Thyroid gland (tissue), 4 donors: ENCODE measurements at regions not wholly inside any gene's neighbourhood (a gene's known extent, or its start where the extent isn't known, plus 50 kb on each side); places are given as distances from the start of the nearest gene placed in this dataset.
"Not testable (repeated sequence)": the region's sequence is repeated elsewhere in the genome, so short reads cannot be mapped to it uniquely, and the experiment has no call there.

ENCODE experiments used
- DNase-seq, 2 donors: peaks; one replicate each; pipeline ENCODE4 v3.0.0-alpha.2; 2019
- H3K27ac ChIP-seq, 3 donors: fragments of 200-600 bp; sonication (generic); 1 replicate in 2 of 3; 2 replicates in 1 of 3; pipeline ENCODE4 v1.5.1; 2016 to 2019; ENCODE audit warnings: mild to moderate bottlenecking in 1 of 3, moderate library complexity in 1 of 3
- H3K27me3 ChIP-seq: fragments of 200-600 bp; sonication (generic); one replicate; pipeline ENCODE4 v1.5.1; 2019
- H3K36me3 ChIP-seq, 2 donors: fragments of 200-600 bp; sonication (generic); one replicate each; pipeline ENCODE4 v1.5.1; 2016 to 2019
- H3K4me1 ChIP-seq, 2 donors: fragments of 200-600 bp; sonication (generic); one replicate each; pipeline ENCODE4 v1.5.1; 2017 to 2019
- H3K4me3 ChIP-seq, 3 donors: fragments of 200-600 bp; sonication (generic); replicated peaks in 1 of 3; 1 replicate in 2 of 3; 2 replicates in 1 of 3; pipeline ENCODE4 v1.5.1; 2016; ENCODE audit warnings: mild to moderate bottlenecking in 1 of 3
- H3K9me3 ChIP-seq: fragments of 200-600 bp; sonication (generic); one replicate; pipeline ENCODE4 v1.5.1; 2017
- POLR2A ChIP-seq, 2 donors: fragments of 450-650 bp; IDR thresholded peaks; one replicate each; pipeline ENCODE4 v1.6.1; 2017; ENCODE audit warnings: antibody characterized with exemption in 2 of 2, mild to moderate bottlenecking in 2 of 2, moderate library complexity in 1 of 2
- WGBS, 2 donors: methylation state at CpG; one replicate each; pipeline ENCODE4 v1.1.5; 2017; 5-methylcytosine and 5-hydroxymethylcytosine counted together
- intact Hi-C: fragments of 100-400 bp; cut with DNase I; formaldehyde crosslinking; loops from one replicate; pipeline ENCODE4 v1.15.1; 2023
- TF ChIP-seq, protein P1 (sequence below), 6 experiments: fragments of 200-600 bp in 3 of 6; fragments of 450-650 bp in 3 of 6; sonication (generic) in 3 of 6; IDR thresholded peaks; one replicate each; pipeline ENCODE4 v1.5.1; 2016 to 2019; ENCODE audit warnings: antibody characterized with exemption in 6 of 6, mild to moderate bottlenecking in 2 of 6, inconsistent platforms in 1 of 6, moderate library complexity in 1 of 6

DNA sequence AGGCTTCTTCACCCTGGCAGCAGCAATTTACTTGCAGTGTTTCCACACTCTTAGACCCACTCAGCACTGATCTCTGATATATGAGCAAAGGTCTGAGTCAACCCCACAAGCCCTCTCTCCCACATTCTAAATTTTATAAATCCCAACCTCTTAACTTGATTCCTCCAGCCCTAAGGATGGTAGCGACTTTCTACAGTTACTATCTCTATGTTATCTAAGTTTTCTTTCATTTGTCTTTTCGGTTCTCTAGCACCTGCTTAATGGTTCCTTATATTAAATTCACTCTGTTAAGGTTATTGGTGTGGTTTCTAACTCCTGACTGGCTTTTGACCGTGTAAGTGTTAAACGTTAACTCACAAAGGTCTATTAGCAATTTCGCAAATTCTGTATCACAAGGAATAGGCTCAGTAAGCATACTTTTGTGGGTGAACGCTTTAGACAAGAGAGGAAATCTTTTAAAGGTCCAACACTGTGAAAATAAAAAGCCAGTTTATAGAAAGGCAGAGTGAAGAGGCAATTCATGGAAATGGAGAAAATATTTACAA, 99.3 kb downstream of the DLEU7 start:
- Histone ChIP-seq H3K27me3 (no peaks in the 10 kb centered on the region), H3K9me3 (no peaks in the 10 kb centered on the region), H3K4me3 (no peak overlapping the region), H3K4me1 (no peaks in the 10 kb centered on the region), H3K27ac (no peak overlapping the region), H3K36me3 (no peaks in the 10 kb centered on the region)
- TF ChIP-seq POLR2A (IDR thresholded peaks at IDR 0.05) = no peak
- TF ChIP-seq, protein P1, sequence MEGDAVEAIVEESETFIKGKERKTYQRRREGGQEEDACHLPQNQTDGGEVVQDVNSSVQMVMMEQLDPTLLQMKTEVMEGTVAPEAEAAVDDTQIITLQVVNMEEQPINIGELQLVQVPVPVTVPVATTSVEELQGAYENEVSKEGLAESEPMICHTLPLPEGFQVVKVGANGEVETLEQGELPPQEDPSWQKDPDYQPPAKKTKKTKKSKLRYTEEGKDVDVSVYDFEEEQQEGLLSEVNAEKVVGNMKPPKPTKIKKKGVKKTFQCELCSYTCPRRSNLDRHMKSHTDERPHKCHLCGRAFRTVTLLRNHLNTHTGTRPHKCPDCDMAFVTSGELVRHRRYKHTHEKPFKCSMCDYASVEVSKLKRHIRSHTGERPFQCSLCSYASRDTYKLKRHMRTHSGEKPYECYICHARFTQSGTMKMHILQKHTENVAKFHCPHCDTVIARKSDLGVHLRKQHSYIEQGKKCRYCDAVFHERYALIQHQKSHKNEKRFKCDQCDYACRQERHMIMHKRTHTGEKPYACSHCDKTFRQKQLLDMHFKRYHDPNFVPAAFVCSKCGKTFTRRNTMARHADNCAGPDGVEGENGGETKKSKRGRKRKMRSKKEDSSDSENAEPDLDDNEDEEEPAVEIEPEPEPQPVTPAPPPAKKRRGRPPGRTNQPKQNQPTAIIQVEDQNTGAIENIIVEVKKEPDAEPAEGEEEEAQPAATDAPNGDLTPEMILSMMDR (IDR thresholded peaks at IDR 0.05) = no peak
- DNase-seq = no peak
- 92% methylated on average over 6 of the region's 6 CpGs for WGBS, 2 donors
- intact Hi-C loops = no loop called here

DNA sequence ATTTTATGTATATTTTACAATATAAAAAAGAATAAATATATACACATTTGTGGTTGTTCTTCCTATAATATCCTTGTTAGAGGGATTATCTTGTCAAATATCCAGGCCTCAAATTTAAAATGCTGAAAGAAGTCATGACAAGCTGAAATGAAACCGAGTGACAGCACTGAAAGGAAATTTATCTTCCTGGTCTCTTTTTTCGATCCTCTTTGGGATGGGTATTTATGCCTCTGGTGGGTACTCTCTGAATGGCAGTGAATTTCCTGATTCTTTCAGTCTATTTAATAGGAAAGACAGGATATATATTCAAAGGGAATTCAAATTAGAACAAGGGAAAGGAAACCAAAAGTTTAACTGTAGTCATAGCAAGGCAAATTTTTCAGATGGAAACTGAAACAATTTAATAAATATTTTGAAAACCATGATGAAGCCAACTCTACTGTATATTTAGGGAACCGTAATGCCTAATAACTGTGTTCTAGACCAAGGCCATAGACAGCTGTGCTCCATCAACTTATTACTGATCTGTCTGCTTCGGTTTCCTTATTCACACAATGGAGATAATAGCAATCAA, 97.9 kb downstream of the DLEU7 start:
- Histone ChIP-seq H3K36me3 (no peaks in the 10 kb centered on the region), H3K27ac (no peak overlapping the region), H3K4me1 (no peaks in the 10 kb centered on the region), H3K4me3 (no peak overlapping the region), H3K9me3 (no peaks in the 10 kb centered on the region), H3K27me3 (no peaks in the 10 kb centered on the region)
- no peak for TF ChIP-seq POLR2A (IDR thresholded peaks at IDR 0.05)
- TF ChIP-seq, protein P1 (IDR thresholded peaks at IDR 0.05) = no peak
- intact Hi-C loops = no loop called here
- WGBS, 2 donors = 81 to 84% methylated on average over 4 of the region's 4 CpGs
- DNase-seq = no peak

DNA sequence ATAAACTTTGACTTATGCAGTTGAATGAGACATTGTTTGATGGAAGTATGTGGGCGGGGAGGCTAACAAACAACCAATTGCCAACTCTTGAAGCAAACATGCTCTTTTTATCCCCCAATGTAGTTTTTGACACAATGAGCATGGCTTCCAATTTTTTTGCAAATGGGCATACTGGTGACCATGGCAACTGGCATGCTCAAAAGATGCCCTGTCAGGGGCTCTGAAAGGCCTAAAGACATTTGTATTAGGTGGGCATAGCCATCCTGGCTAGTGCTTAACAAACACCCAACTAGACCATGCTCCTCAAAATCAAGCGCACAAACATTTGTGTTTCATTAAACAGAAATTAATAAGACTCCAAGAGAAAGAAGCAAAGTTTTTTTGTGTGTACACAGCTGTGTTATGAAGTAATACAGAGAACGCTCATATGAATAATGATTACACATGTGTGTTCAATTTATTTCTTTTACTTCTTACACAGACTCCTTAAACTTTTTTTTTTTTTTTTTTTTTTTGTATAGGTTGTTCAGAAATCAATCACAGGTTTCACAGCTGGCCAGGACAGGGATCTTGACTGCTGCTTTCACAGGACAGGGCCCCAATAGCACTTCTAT, 95.6 kb downstream of the DLEU7 start:
- H3K27me3 ChIP-seq = no peaks in the 10 kb centered on the region
- no peaks in the 10 kb centered on the region for H3K9me3 ChIP-seq
- no peak overlapping the region for H3K27ac ChIP-seq
- H3K4me1 ChIP-seq = no peaks in the 10 kb centered on the region
- no peaks in the 10 kb centered on the region for H3K36me3 ChIP-seq
- no peak for DNase-seq
- no peak overlapping the region for H3K4me3 ChIP-seq
- no peak for TF ChIP-seq POLR2A (IDR thresholded peaks at IDR 0.05)
- TF ChIP-seq, protein P1 (IDR thresholded peaks at IDR 0.05) = no peak
- intact Hi-C loops = no loop called here
- WGBS, 2 donors = 75 to 80% methylated on average over 3 of the region's 3 CpGs

DNA sequence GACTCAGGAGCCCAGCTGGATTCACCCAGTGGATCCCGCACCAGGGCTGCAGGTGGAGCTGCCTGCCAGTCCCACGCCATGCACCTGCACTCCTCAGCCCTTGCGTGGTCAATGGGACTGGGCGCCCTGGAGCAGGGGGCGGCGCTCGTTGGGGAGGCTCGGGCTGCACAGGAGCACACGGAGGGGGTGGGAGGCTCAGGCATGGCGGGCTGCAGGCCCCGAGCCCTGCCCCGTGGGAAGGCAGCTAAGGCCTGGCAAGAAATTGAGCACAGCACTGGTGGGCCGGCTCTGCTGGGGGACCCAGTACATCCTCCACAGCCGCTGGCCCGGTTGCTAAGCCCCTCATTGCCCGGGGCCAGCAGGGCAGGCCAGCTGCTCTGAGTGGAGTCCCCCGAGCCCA, 90.3 kb downstream of the DLEU7 start:
- DNase-seq, H3K27me3 ChIP-seq, H3K4me3 ChIP-seq, H3K4me1 ChIP-seq, H3K27ac ChIP-seq, intact Hi-C loops, H3K9me3 ChIP-seq, H3K36me3 ChIP-seq: not testable (repeated sequence)
- WGBS, 2 donors = 84 to 88% methylated on average over 3 to 17 of the region's 17 CpGs

DNA sequence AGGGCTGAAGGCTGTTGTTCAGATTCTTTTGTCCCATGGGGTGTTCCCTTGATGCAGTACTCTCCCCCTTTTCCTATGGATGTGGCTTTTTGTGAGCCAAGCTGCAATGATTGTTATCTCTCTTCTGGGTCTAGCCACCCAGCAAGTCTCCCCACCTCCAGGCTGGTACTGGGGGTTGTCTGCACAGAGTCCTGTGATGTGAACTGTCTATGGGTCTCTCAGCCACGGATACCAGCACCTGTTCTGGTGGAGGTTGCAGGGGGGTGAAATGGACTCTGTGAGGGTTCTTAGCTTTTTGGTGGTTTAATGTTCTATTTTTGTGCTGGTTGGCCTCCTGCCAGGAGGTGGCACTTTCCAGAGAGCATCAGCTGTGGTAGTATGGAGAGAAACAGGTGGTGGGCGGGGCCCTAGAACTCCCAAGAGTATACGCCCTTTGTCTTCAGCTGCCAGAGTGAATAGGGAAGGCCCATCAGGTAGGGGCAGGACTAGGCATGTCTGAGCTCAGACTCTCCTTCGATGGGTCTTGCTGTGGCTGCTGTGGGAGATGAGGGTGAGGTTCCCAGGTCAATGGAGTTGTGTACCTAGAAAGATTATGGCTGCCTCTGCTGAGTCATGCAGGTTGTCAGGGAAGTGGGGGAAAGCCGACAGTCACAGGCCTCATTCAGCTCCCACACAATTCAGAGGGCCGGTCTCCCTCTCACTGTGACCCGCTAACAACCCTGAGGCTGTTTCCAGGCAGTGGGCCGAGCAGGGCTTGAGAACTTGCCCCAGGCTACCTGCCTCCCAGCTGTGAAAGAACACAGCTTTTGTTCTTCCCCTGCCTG, 87.4 kb downstream of the DLEU7 start:
- H3K36me3 ChIP-seq, H3K4me3 ChIP-seq, H3K27ac ChIP-seq, DNase-seq, H3K4me1 ChIP-seq, H3K9me3 ChIP-seq, intact Hi-C loops, H3K27me3 ChIP-seq: not testable (repeated sequence)
- 74 to 80% methylated on average over 7 to 8 of the region's 8 CpGs for WGBS, 2 donors

DNA sequence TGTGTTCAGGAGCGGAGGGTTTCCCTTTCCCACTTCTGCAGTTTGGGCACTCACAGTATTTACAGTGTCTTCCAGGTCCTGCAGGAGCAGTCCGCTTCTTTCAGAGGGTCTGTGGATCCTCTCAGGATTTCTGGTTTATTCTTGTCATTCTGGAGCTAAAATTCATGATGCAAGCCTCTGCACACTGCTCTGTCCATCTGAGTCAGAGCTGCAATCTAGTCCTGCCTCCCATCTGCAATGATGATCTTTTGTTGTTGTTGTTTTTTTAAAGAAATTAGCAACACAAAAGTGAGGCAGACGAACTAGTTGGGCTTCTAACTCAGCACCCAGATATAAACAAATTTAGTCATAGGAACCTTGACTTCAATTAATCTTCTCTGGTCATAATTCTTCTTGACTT, 86.5 kb downstream of the DLEU7 start:
- whole genome bisulfite sequencing, 2 donors = 83 to 86% methylated on average over 3 of the region's 3 CpGs
- TF ChIP-seq, protein P1 (IDR thresholded peaks at IDR 0.05) = no peak
- TF ChIP-seq POLR2A (IDR thresholded peaks at IDR 0.05) = no peak

More for the DNA sequence above, 86.5 kb downstream of the DLEU7 start:
- Histone ChIP-seq H3K36me3 (no peaks in the 10 kb centered on the region), H3K9me3 (no peaks in the 10 kb centered on the region), H3K4me1 (no peaks in the 10 kb centered on the region), H3K27ac (no peak overlapping the region), H3K4me3 (no peak overlapping the region), H3K27me3 (no peaks in the 10 kb centered on the region)
- intact Hi-C loops = no loop called here
- DNase-seq = no peak
